ENCODE measurements at regions not wholly inside any gene's neighbourhood (a gene's known extent, or its start where the extent isn't known, plus 50 kb on each side); places are given as distances from the start of the nearest gene placed in this dataset.

GRCh38 chr7:66864294-66864693 lies 56.7 kb upstream of the TMEM248 start:
- peaks cover 5% of the 10 kb centered on the region for H3K36me3 Mint-ChIP-seq (ENCODE audit: low read depth)
- H3K4me1 Mint-ChIP-seq (ENCODE audit: low read depth) = peaks cover 19% of the 10 kb centered on the region
- no peak overlapping the region for H3K27ac Mint-ChIP-seq
- intact Hi-C loops (cut with micrococcal nuclease) = no loop called here
- no peak for DNase-seq (ENCODE audit: low spot score)
- no peaks in the 10 kb centered on the region for H3K9me3 Mint-ChIP-seq
- no peaks in the 10 kb centered on the region for H3K27me3 Mint-ChIP-seq (ENCODE audit: insufficient read depth)
- no peak overlapping the region for H3K4me3 Mint-ChIP-seq

DNA sequence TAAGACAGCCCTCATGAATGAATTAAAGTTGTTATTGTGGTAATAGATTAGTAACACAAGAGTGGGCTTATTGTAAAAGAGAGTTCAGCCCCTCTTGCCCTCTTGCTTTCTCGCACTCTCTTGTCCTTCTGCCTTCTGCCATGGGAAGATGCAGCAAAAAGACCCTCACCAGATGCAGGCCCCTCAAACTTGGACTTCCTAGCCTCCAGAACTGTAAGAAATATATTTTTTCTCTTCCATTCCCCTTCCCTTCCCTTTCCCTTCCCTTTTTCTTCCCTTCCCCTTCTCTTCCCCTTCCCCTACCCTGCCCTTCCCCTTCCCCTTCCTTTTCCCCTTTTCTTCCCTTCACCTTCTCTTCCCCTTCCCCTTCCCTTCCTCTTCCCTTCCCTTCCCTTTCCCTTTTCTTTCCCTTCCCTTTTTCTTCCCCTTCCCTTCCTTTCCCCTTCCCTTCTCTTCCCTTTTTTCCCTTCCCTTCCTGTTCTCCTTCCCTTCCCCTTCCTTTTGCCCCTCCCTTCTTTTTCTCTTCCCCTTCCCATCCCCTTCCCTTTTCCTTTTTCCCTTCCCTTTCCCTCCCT lies 55.6 kb upstream of the TMEM248 start:
- H3K4me1 Mint-ChIP-seq (ENCODE audit: low read depth) = peaks cover 8% of the 10 kb centered on the region
- no peak for DNase-seq (ENCODE audit: low spot score)
- intact Hi-C loops (cut with micrococcal nuclease) = no loop called here
- no peaks in the 10 kb centered on the region for H3K9me3 Mint-ChIP-seq
- H3K27me3 Mint-ChIP-seq (ENCODE audit: insufficient read depth) = no peaks in the 10 kb centered on the region
- H3K27ac Mint-ChIP-seq = no peak overlapping the region
- peaks cover 3% of the 10 kb centered on the region for H3K36me3 Mint-ChIP-seq (ENCODE audit: low read depth)
- no peak overlapping the region for H3K4me3 Mint-ChIP-seq

DNA sequence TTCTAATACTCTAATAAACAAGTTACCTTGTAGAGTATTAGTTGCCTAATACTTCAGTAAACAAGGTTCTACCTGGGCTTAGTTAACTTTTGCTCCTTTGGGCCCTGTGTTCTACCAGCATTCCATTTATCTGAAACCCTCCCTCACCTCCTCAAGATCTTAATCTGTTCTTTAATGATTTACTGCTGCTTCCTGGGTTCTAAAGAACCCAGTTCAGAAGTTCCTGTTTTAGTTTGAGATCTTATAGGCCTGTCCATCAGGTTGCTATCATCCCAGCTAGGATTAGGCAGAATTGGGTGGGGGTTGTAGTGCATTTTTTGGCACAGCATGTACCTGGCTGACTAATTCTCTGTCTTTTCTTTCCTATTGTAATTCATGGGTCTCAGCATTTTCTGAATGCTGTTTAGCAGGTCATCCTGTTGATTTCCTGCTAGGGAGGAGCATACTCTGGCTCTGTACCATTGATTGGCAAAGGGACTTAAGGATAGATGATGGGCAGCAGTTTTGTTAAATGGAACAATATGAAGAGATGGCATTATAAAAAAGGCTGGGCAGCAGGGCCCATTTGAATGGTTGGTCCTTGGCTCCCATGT lies 53.7 kb upstream of the TMEM248 start:
- intact Hi-C loops (cut with micrococcal nuclease) = no loop called here
- no peak overlapping the region for H3K27ac Mint-ChIP-seq
- no peak for DNase-seq (ENCODE audit: low spot score)
- H3K4me3 Mint-ChIP-seq = no peak overlapping the region
- H3K9me3 Mint-ChIP-seq = no peaks in the 10 kb centered on the region
- peaks cover 3% of the 10 kb centered on the region for H3K36me3 Mint-ChIP-seq (ENCODE audit: low read depth)
- H3K27me3 Mint-ChIP-seq (ENCODE audit: insufficient read depth) = no peaks in the 10 kb centered on the region
- no peaks in the 10 kb centered on the region for H3K4me1 Mint-ChIP-seq (ENCODE audit: low read depth)

DNA sequence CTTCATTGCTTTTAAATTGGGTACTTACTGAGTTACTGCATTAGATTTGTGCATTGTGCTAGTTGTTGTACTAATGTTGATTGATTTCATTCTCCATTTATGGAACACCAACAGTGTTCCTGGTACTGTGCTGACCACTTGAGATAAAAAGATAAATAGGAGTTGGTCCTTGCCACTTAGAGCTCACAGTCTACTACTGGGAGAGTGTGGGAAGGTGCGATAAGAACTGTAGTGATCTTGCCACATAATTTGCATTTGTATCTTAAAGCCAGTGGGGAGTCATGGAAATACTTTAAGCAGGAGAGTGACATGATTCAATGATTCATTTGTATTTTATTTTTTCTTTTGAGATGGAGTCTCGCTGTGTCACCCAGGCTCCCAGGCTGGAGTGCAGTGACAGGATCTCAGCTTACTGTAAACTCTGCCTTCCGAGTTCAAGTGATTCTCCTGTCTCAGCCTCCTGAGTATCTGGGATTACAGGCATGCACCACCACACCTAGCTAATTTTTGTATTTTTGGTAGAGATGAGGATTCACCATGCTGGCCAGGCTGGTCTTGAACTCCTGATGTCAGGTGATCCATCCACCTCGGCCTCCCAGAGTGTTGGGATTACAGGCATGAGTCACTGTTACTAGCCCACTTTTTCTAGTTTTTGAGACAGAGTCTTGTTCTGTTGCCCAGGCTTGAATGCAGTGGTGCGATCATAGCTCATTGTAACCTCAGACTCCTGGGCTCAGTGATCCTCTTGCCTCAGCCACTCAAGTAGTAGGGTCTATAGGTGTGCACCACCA lies 51.2 kb upstream of the TMEM248 start:
- no peak for DNase-seq (ENCODE audit: low spot score)
- H3K27me3 Mint-ChIP-seq (ENCODE audit: insufficient read depth) = no peaks in the 10 kb centered on the region
- no peak overlapping the region for H3K4me3 Mint-ChIP-seq
- no peaks in the 10 kb centered on the region for H3K36me3 Mint-ChIP-seq (ENCODE audit: low read depth)
- H3K27ac Mint-ChIP-seq = peak overlapping the region; percentile 35
- no peaks in the 10 kb centered on the region for H3K4me1 Mint-ChIP-seq (ENCODE audit: low read depth)
- intact Hi-C loops (cut with micrococcal nuclease) = loop anchor here (1.0 kb wide), 2 partner anchors 10 to 17 kb away; no protein-coding TSS in a partner anchor
- no peaks in the 10 kb centered on the region for H3K9me3 Mint-ChIP-seq

GRCh38 chr7:66871076-66871475 lies 49.9 kb upstream of the TMEM248 start:
- Mint-ChIP-seq H3K9me3 (no peaks in the 10 kb centered on the region), H3K36me3 (ENCODE audit: low read depth) (no peaks in the 10 kb centered on the region), H3K4me1 (ENCODE audit: low read depth) (no peaks in the 10 kb centered on the region), H3K27me3 (ENCODE audit: insufficient read depth) (no peaks in the 10 kb centered on the region), H3K27ac (peak overlapping the region; percentile 21), H3K4me3 (no peak overlapping the region)
- DNase-seq (ENCODE audit: low spot score) = no peak
- intact Hi-C loops (cut with micrococcal nuclease) = no loop called here
